HEK293 (cell line): ENCODE measurements at regions not wholly inside any gene's neighbourhood (a gene's known extent, or its start where the extent isn't known, plus 50 kb on each side); places are given as distances from the start of the nearest gene placed in this dataset.

Experiments used
- CTCF ChIA-PET: fragments of 350-600 bp; formaldehyde crosslinking; extraction: SDS; loops from one replicate; lab custom pipeline; 2021; ENCODE audit warnings: antibody characterized with exemption; lab: Yijun Ruan, JAX
- POLR2A ChIA-PET: fragments of 300-600 bp; formaldehyde crosslinking; extraction: SDS; loops from one replicate; lab custom pipeline; 2020; ENCODE audit warnings: antibody characterized with exemption, inconsistent platforms; lab: Yijun Ruan, JAX
- H3K27ac ChIP-seq: fragments of 200-500 bp; sonication (Bioruptor generic); 2 replicates; pipeline ENCODE4 v1.5.1; 2014; ENCODE audit warnings: low read depth, low read length, control low read depth, inconsistent platforms; ENCODE audit errors: extremely low read depth
- H3K36me3 ChIP-seq, 2 experiments: fragments of 200-500 bp in 1 of 2; sonication (Bioruptor generic) in 1 of 2; 1 replicate in 1 of 2; 2 replicates in 1 of 2; pipeline ENCODE4 v1.5.1; 2014 to 2017; ENCODE audit warnings: inconsistent platforms in 2 of 2, low read length in 2 of 2; ENCODE audit not compliant: control insufficient read depth in 2 of 2, insufficient read depth in 1 of 2
- H3K4me1 ChIP-seq: fragments of 200-500 bp; sonication (Bioruptor generic); 2 replicates; pipeline ENCODE4 v1.5.1; 2014; ENCODE audit warnings: mild to moderate bottlenecking, low read length, inconsistent platforms; ENCODE audit not compliant: control insufficient read depth, insufficient read depth
- H3K4me3 ChIP-seq: 2 replicates; pipeline ENCODE4 v1.5.1; 2011; ENCODE audit warnings: low read depth, mild to moderate bottlenecking, control low read depth, low read length, moderate library complexity
- H3K9me3 ChIP-seq: fragments of 200-500 bp; sonication (Bioruptor generic); 2 replicates; pipeline ENCODE4 v1.5.1; 2014; ENCODE audit warnings: low read depth, low read length, inconsistent platforms; ENCODE audit not compliant: control insufficient read depth, insufficient read depth
- FEZF1 ChIP-seq: fragments of 450-650 bp; formaldehyde crosslinking; IDR thresholded peaks from 2 replicates; pipeline ENCODE4 v1.5.1; 2016; ENCODE audit warnings: missing biosample characterization, missing genetic modification characterization
- GLI4 ChIP-seq: fragments of 450-650 bp; formaldehyde crosslinking; IDR thresholded peaks from 2 replicates; pipeline ENCODE4 v1.5.1; 2016; ENCODE audit warnings: missing biosample characterization, missing genetic modification characterization
- GLIS2 ChIP-seq: fragments of 450-650 bp; formaldehyde crosslinking; IDR thresholded peaks from 2 replicates; pipeline ENCODE4 v1.5.1; 2016; ENCODE audit warnings: missing biosample characterization, missing genetic modification characterization
- KLF16 ChIP-seq: fragments of 450-650 bp; formaldehyde crosslinking; IDR thresholded peaks from 2 replicates; pipeline ENCODE4 v1.5.1; 2017; ENCODE audit warnings: missing biosample characterization, missing genetic modification characterization
- KLF7 ChIP-seq: fragments of 450-650 bp; formaldehyde crosslinking; IDR thresholded peaks from 2 replicates; pipeline ENCODE4 v1.5.1; 2016; ENCODE audit warnings: missing biosample characterization, missing genetic modification characterization, borderline replicate concordance
- KLF8 ChIP-seq: fragments of 450-650 bp; formaldehyde crosslinking; IDR thresholded peaks from 2 replicates; pipeline ENCODE4 v1.5.1; 2016; ENCODE audit warnings: missing biosample characterization, missing genetic modification characterization
- MYNN ChIP-seq: fragments of 450-650 bp; formaldehyde crosslinking; IDR thresholded peaks from 2 replicates; pipeline ENCODE4 v1.5.1; 2016; ENCODE audit warnings: missing biosample characterization, missing genetic modification characterization, borderline replicate concordance
- ZBTB20 ChIP-seq: fragments of 450-650 bp; formaldehyde crosslinking; IDR thresholded peaks from 2 replicates; pipeline ENCODE4 v1.5.1; 2016; ENCODE audit warnings: missing biosample characterization, missing genetic modification characterization
- ZBTB48 ChIP-seq: fragments of 450-650 bp; formaldehyde crosslinking; IDR thresholded peaks from 2 replicates; pipeline ENCODE4 v1.5.1; 2016; ENCODE audit warnings: missing biosample characterization, missing genetic modification characterization
- ZEB2 ChIP-seq: fragments of 450-650 bp; formaldehyde crosslinking; IDR thresholded peaks from 2 replicates; pipeline ENCODE4 v1.5.1; 2016; ENCODE audit warnings: missing biosample characterization, missing genetic modification characterization
- ZNF140 ChIP-seq: fragments of 450-650 bp; formaldehyde crosslinking; IDR thresholded peaks from 2 replicates; pipeline ENCODE4 v1.5.1; 2016; ENCODE audit warnings: missing biosample characterization, missing genetic modification characterization
- ZNF292 ChIP-seq: fragments of 450-650 bp; formaldehyde crosslinking; IDR thresholded peaks from 2 replicates; pipeline ENCODE4 v1.5.1; 2016; ENCODE audit warnings: low read depth, missing biosample characterization, missing genetic modification characterization, borderline replicate concordance
- ZNF37A ChIP-seq: fragments of 450-650 bp; IDR thresholded peaks from 2 replicates; pipeline ENCODE4 v1.5.1; 2018; ENCODE audit warnings: missing biosample characterization, missing genetic modification characterization
- ZNF416 ChIP-seq: fragments of 450-650 bp; formaldehyde crosslinking; IDR thresholded peaks from 2 replicates; pipeline ENCODE4 v1.5.1; 2016; ENCODE audit warnings: missing biosample characterization, missing genetic modification characterization
- ZNF426 ChIP-seq: fragments of 450-650 bp; formaldehyde crosslinking; IDR thresholded peaks from 2 replicates; pipeline ENCODE4 v1.5.1; 2017; ENCODE audit warnings: missing biosample characterization, missing genetic modification characterization, mild to moderate bottlenecking, inconsistent platforms, moderate library complexity
- ZNF561 ChIP-seq: fragments of 450-650 bp; IDR thresholded peaks from 2 replicates; pipeline ENCODE4 v1.5.1; 2018; ENCODE audit warnings: missing biosample characterization, missing genetic modification characterization, borderline replicate concordance
- ZNF585B ChIP-seq: fragments of 450-650 bp; formaldehyde crosslinking; IDR thresholded peaks from 2 replicates; pipeline ENCODE4 v1.5.1; 2016; ENCODE audit warnings: missing biosample characterization, missing genetic modification characterization
- ZNF654 ChIP-seq: fragments of 450-650 bp; formaldehyde crosslinking; IDR thresholded peaks from 2 replicates; pipeline ENCODE4 v1.5.1; 2016; ENCODE audit warnings: low read depth, missing biosample characterization, missing genetic modification characterization
- ZNF707 ChIP-seq: fragments of 450-650 bp; formaldehyde crosslinking; IDR thresholded peaks from 2 replicates; pipeline ENCODE4 v1.5.1; 2016; ENCODE audit warnings: missing biosample characterization, missing genetic modification characterization
- ZNF768 ChIP-seq: fragments of 450-650 bp; formaldehyde crosslinking; IDR thresholded peaks from 2 replicates; pipeline ENCODE4 v1.5.1; 2018; ENCODE audit warnings: missing biosample characterization, mild to moderate bottlenecking, missing genetic modification characterization
- TF ChIP-seq, protein P1 (sequence below): fragments of 450-650 bp; formaldehyde crosslinking; IDR thresholded peaks from 2 replicates; pipeline ENCODE4 v1.5.1; 2017; ENCODE audit warnings: missing biosample characterization, missing genetic modification characterization
- TF ChIP-seq, protein P2 (sequence below): fragments of 450-650 bp; formaldehyde crosslinking; IDR thresholded peaks from 2 replicates; pipeline ENCODE4; 2016; ENCODE audit warnings: missing biosample characterization, missing genetic modification characterization
- TF ChIP-seq, protein P3 (sequence below): fragments of 450-650 bp; formaldehyde crosslinking; IDR thresholded peaks from 2 replicates; pipeline ENCODE4 v1.5.1; 2016; ENCODE audit warnings: missing biosample characterization, missing genetic modification characterization

DNA sequence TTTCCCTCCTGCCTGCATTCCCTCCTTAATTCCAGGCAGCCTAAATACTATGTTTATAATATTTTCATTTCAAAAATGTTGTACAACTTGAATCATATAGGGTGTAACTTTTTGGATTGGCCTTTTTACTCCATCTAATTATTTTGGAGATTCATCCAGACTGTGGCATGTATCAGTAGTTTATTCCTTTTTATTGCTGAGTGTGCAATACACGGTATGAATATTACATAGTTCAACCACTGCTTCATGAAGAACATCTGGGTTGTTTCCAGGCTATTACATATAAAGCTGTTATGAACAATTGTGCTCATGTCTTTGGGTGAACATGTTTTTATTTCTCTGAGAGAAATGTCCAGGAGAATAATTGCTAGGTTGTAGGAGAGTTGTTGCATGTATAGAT lies 253.5 kb upstream of the SLC35B3 start (continued):
- TF ChIP-seq ZEB2 (tag by site-specific recombination) (no peak), MYNN (no peak), ZNF292 (tag by site-specific recombination) (no peak), KLF16 (tag by site-specific recombination) (no peak), ZBTB20 (tag by site-specific recombination) (no peak), ZNF585B (tag by site-specific recombination) (no peak), FEZF1 (tag by site-specific recombination) (no peak), ZNF140 (tag by site-specific recombination) (no peak), ZNF561 (tag by site-specific recombination) (no peak)
- TF ChIP-seq, protein P1, sequence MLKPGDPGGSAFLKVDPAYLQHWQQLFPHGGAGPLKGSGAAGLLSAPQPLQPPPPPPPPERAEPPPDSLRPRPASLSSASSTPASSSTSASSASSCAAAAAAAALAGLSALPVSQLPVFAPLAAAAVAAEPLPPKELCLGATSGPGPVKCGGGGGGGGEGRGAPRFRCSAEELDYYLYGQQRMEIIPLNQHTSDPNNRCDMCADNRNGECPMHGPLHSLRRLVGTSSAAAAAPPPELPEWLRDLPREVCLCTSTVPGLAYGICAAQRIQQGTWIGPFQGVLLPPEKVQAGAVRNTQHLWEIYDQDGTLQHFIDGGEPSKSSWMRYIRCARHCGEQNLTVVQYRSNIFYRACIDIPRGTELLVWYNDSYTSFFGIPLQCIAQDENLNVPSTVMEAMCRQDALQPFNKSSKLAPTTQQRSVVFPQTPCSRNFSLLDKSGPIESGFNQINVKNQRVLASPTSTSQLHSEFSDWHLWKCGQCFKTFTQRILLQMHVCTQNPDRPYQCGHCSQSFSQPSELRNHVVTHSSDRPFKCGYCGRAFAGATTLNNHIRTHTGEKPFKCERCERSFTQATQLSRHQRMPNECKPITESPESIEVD (tag by site-specific recombination): no peak
- TF ChIP-seq, protein P2, sequence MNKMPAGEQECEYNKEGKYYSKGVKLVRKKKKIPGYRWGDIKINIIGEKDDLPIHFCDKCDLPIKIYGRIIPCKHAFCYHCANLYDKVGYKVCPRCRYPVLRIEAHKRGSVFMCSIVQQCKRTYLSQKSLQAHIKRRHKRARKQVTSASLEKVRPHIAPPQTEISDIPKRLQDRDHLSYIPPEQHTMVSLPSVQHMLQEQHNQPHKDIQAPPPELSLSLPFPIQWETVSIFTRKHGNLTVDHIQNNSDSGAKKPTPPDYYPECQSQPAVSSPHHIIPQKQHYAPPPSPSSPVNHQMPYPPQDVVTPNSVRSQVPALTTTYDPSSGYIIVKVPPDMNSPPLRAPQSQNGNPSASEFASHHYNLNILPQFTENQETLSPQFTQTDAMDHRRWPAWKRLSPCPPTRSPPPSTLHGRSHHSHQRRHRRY (tag by site-specific recombination): no peak

DNA sequence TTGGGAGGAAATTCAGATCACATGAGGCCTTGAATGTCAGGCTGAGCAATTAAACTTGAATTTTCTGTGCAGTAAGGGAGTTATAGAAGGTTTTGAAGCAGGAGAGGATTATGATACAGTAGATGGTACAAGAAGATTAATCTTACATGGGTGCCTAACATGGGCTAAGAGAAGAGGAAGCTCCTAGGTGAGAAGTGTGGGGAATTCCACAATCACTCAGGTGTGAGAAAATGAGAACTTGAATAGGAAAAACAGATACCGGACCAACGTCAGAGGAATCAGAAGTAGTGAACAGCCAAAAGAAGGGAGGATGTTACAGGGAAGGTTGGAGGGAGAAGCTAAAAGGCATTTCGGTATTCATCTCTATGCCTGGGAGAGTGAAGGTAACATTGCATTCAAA lies 250.7 kb upstream of the SLC35B3 start:
- no peaks in the 10 kb centered on the region for H3K36me3 ChIP-seq
- TF ChIP-seq ZNF707 (tag by site-specific recombination) (no peak), ZNF37A (tag by site-specific recombination) (no peak), GLIS2 (no peak), ZNF426 (tag by site-specific recombination) (no peak), ZBTB48 (tag by site-specific recombination) (no peak), KLF8 (tag by site-specific recombination) (no peak)
- TF ChIP-seq, protein P1 (tag by site-specific recombination): no peak
- TF ChIP-seq, all 188 proteins: peak for 0
- Histone ChIP-seq H3K9me3 (no peaks in the 10 kb centered on the region), H3K4me1 (no peaks in the 10 kb centered on the region), H3K4me3 (no peak overlapping the region), H3K27ac (no peak overlapping the region)
- POLR2A ChIA-PET: no interaction called here
- CTCF ChIA-PET: interaction anchor here (0.5 to 0.7 kb wide), 2 partner anchors 112 to 437 kb away, joined by 3 to 5 read pairs; no protein-coding TSS in a partner anchor

DNA sequence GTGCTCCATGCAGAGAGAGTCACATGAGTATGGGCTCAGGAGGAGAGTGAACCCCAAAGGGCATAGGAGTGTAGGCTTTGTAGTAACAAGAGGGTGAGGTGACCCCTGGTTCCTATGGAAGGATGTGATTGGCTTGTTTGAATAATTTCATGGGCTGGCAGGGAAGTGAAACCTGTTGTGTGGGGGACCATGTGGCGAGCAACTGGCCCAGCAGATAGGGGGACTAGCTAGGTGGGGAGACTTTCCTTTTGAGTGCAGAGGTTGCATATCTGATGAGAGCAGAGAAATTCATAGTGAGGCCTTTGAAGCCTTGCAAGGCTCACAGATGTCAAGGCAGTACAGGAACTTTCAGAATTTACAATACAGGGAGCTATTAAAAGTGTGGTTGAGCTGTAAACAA lies 247.9 kb upstream of the SLC35B3 start:
- no peaks in the 10 kb centered on the region for H3K9me3 ChIP-seq
- TF ChIP-seq KLF7 (tag by site-specific recombination) (no peak), GLI4 (tag by site-specific recombination) (no peak), ZNF768 (tag by site-specific recombination) (no peak), KLF8 (tag by site-specific recombination) (no peak), ZNF416 (tag by site-specific recombination) (no peak), ZNF654 (no peak), ZNF426 (tag by site-specific recombination) (no peak), ZNF140 (tag by site-specific recombination) (no peak)
- TF ChIP-seq, protein P3, sequence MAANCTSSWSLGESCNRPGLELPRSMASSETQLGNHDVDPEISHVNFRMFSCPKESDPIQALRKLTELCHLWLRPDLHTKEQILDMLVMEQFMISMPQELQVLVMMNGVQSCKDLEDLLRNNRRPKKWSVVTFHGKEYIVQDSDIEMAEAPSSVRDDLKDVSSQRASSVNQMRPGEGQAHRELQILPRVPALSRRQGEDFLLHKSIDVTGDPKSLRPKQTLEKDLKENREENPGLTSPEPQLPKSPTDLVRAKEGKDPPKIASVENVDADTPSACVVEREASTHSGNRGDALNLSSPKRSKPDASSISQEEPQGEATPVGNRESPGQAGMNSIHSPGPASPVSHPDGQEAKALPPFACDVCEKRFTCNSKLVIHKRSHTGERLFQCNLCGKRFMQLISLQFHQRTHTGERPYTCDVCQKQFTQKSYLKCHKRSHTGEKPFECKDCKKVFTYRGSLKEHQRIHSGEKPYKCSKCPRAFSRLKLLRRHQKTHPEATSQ (tag by site-specific recombination): no peak
- no peaks in the 10 kb centered on the region for H3K36me3 ChIP-seq
- H3K4me1 ChIP-seq: no peaks in the 10 kb centered on the region
- CTCF ChIA-PET: interaction anchor here (1.6 kb wide), 1 partner anchor 24 kb away, joined by 3 read pairs; no protein-coding TSS in a partner anchor
- H3K27ac ChIP-seq: no peak overlapping the region
- no peak overlapping the region for H3K4me3 ChIP-seq
- POLR2A ChIA-PET: no interaction called here
